ENCODE measurements at regions not wholly inside any gene's neighbourhood (a gene's known extent, or its start where the extent isn't known, plus 50 kb on each side); places are given as distances from the start of the nearest gene placed in this dataset.

DNA sequence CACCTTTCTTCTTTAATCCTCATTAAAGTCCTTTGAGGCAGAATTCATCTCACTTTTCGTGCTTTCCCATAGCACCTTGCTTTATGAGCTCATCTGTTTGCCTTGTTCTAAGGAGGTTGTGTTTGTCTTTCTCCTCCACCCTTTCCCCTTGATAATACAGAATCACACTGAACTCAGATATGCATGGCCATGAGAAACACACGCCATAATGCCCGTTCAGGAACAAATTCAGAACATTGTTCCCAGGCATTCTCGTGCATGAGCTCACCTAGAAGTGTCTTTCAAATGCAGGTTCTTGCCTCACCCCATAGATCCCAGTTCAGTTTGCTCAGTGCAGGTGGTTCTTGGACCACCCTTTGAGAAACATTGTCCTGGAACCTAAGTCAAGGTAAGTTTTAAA, 71.1 kb downstream of the TMEM114 start:
- TF ChIP-seq CTCF (IDR thresholded peaks at IDR 0.05) (no peak), POLR2A (IDR thresholded peaks at IDR 0.05) (no peak)
- 39 to 49% methylated on average over 4 of the region's 4 CpGs for WGBS, 2 donors
- Histone ChIP-seq H3K4me3 (no peak overlapping the region), H3K36me3 (no peaks in the 10 kb centered on the region), H3K4me1 (no peaks in the 10 kb centered on the region), H3K27me3 (peaks cover 0 to 16% (median 0%) of the 10 kb centered on the region in 4 donors), H3K27ac (no peak overlapping the region), H3K9me3 (no peaks in the 10 kb centered on the region)
- intact Hi-C loops (cut with DNase I) = no loop called here
- DNase-seq = no peak

DNA sequence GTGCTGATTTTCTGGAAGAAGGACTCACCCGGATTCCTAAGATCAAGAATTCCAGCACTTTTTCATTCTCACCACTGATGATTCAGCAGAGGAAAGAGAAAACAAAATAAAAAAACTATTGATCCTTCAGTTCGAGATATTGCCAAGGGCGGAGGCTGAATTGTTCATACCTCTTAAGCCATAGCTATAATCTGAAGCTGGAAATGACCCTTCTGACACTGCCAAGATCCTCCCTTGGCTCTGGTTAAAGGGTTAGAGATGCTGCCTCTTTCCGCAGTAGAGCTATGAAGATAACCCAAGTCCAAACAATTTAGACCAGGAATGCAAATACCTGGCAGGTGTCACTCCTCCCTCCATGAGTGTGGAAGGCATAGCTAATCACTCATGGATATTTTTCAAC, 73.0 kb downstream of the TMEM114 start:
- peaks cover 0 to 9% (median 0%) of the 10 kb centered on the region in 4 donors for H3K27me3 ChIP-seq
- no peak overlapping the region for H3K27ac ChIP-seq
- no peaks in the 10 kb centered on the region for H3K36me3 ChIP-seq
- intact Hi-C loops (cut with DNase I) = no loop called here
- H3K4me3 ChIP-seq = no peak overlapping the region
- no peaks in the 10 kb centered on the region for H3K9me3 ChIP-seq
- no peak for TF ChIP-seq CTCF (IDR thresholded peaks at IDR 0.05)
- TF ChIP-seq POLR2A (IDR thresholded peaks at IDR 0.05) = no peak
- 65 to 74% methylated on average over 4 of the region's 4 CpGs for WGBS, 2 donors
- no peak for DNase-seq
- H3K4me1 ChIP-seq = no peaks in the 10 kb centered on the region

GRCh38 chr16:8516471-8516870, 73.8 kb downstream of the TMEM114 start:
- TF ChIP-seq POLR2A (IDR thresholded peaks at IDR 0.05) (no peak), CTCF (IDR thresholded peaks at IDR 0.05) (no peak)
- intact Hi-C loops (cut with DNase I) = no loop called here
- H3K36me3 ChIP-seq = no peaks in the 10 kb centered on the region
- no peak overlapping the region for H3K27ac ChIP-seq
- no peak for DNase-seq
- H3K4me3 ChIP-seq = no peak overlapping the region
- H3K9me3 ChIP-seq = no peaks in the 10 kb centered on the region
- H3K27me3 ChIP-seq = peaks cover 0 to 5% (median 0%) of the 10 kb centered on the region in 4 donors
- no peaks in the 10 kb centered on the region for H3K4me1 ChIP-seq
- WGBS, 2 donors = 80 to 100% methylated on average over 3 of the region's 3 CpGs

GRCh38 chr16:8512941-8513624, 77.2 kb downstream of the TMEM114 start:
- H3K4me3 ChIP-seq = no peak overlapping the region
- no peaks in the 10 kb centered on the region for H3K9me3 ChIP-seq
- H3K4me1 ChIP-seq = no peaks in the 10 kb centered on the region
- no peak for DNase-seq
- intact Hi-C loops (cut with DNase I) = no loop called here
- 46 to 60% methylated on average over 5 to 8 of the region's 8 CpGs for WGBS, 2 donors
- no peak overlapping the region for H3K27ac ChIP-seq
- TF ChIP-seq CTCF (IDR thresholded peaks at IDR 0.05) (no peak), POLR2A (IDR thresholded peaks at IDR 0.05) (no peak)
- peaks cover 0 to 7% (median 0%) of the 10 kb centered on the region in 4 donors for H3K27me3 ChIP-seq
- no peaks in the 10 kb centered on the region for H3K36me3 ChIP-seq

GRCh38 chr16:8511464-8511863, 78.8 kb downstream of the TMEM114 start:
- no peak overlapping the region for H3K27ac ChIP-seq
- TF ChIP-seq POLR2A (IDR thresholded peaks at IDR 0.05) = no peak
- no peak overlapping the region for H3K4me3 ChIP-seq
- intact Hi-C loops (cut with DNase I) = no loop called here
- H3K9me3 ChIP-seq = no peaks in the 10 kb centered on the region
- H3K36me3 ChIP-seq = no peaks in the 10 kb centered on the region
- no peaks in the 10 kb centered on the region for H3K4me1 ChIP-seq
- WGBS, 2 donors = 87 to 88% methylated on average over 4 of the region's 4 CpGs
- no peak for DNase-seq
- peaks cover 0 to 7% (median 0%) of the 10 kb centered on the region in 4 donors for H3K27me3 ChIP-seq

DNA sequence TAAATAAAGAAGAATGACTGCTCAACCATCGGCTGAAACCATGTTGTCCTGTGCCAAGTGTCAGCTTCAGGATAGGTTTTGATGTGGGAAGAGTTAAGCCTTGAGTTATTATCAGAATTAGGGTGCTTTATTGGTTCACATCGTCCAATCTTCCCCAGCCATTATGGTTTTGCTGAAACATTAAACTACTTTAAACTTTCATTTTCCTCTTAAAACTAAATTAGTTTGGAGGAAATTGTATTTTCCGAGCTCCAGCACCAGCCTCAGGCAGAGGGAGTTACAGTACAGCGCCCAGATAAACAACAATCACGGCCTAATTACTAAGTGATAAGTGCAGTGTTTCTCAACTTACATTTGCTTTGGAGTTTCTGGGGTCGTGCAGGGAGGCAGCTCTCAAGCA, 80.2 kb downstream of the TMEM114 start:
- Histone ChIP-seq H3K27ac (no peak overlapping the region), H3K27me3 (peaks cover 0 to 7% (median 0%) of the 10 kb centered on the region in 4 donors), H3K4me1 (no peaks in the 10 kb centered on the region), H3K4me3 (no peak overlapping the region), H3K36me3 (no peaks in the 10 kb centered on the region), H3K9me3 (no peaks in the 10 kb centered on the region)
- TF ChIP-seq POLR2A (IDR thresholded peaks at IDR 0.05) (no peak), CTCF (IDR thresholded peaks at IDR 0.05) (no peak)
- DNase-seq = no peak
- 42 to 49% methylated on average over 6 of the region's 6 CpGs for WGBS, 2 donors
- intact Hi-C loops (cut with DNase I) = no loop called here
